GM19395 (cell line): ENCODE measurements at regions not wholly inside any gene's neighbourhood (a gene's known extent, or its start where the extent isn't known, plus 50 kb on each side); places are given as distances from the start of the nearest gene placed in this dataset.

Source experiments
- ATAC-seq: cut with Tn5 transposase; IDR thresholded peaks from one replicate; pipeline ENCODE4 v1.9.1; 2021; ENCODE audit warnings: mild to moderate bottlenecking, moderate library complexity; ENCODE audit not compliant: unreplicated experiment

- no peak for ATAC-seq
Observed at GRCh38 chr16:85463672-85464382, 149.3 kb upstream of the GSE1 start.

- ATAC-seq = no peak
Observed at GRCh38 chr16:85464383-85465305, 148.5 kb upstream of the GSE1 start.

GRCh38 chr16:85465328-85466303 is 147.5 kb upstream of the GSE1 start:
- no peak for ATAC-seq

GRCh38 chr16:85466304-85466700 is 146.8 kb upstream of the GSE1 start:
- no peak for ATAC-seq

- ATAC-seq = no peak
Observed at GRCh38 chr16:85466989-85467388, 146.1 kb upstream of the GSE1 start.

GRCh38 chr16:85469929-85470590 is 143.1 kb upstream of the GSE1 start:
- ATAC-seq = no peak

GRCh38 chr16:85470873-85471272 is 142.2 kb upstream of the GSE1 start:
- ATAC-seq = no peak

- no peak for ATAC-seq
Observed at GRCh38 chr16:85471469-85472431, 141.4 kb upstream of the GSE1 start.

GRCh38 chr16:85472514-85472913 is 140.6 kb upstream of the GSE1 start:
- no peak for ATAC-seq

GRCh38 chr16:85473323-85473722 is 139.8 kb upstream of the GSE1 start:
- no peak for ATAC-seq

GRCh38 chr16:85473909-85474620 is 139.1 kb upstream of the GSE1 start:
- ATAC-seq = no peak

GRCh38 chr16:85474621-85475217 is 138.4 kb upstream of the GSE1 start:
- ATAC-seq = no peak

- ATAC-seq = no peak
Observed at GRCh38 chr16:85475233-85475632, 137.9 kb upstream of the GSE1 start.

GRCh38 chr16:85475691-85476300 is 137.3 kb upstream of the GSE1 start:
- no peak for ATAC-seq

- no peak for ATAC-seq
Observed at GRCh38 chr16:85476389-85476788, 136.7 kb upstream of the GSE1 start.

GRCh38 chr16:85477801-85478363 is 135.2 kb upstream of the GSE1 start:
- no peak for ATAC-seq

GRCh38 chr16:85479972-85480726 is 133.0 kb upstream of the GSE1 start:
- no peak for ATAC-seq
